ENCODE measurements at regions not wholly inside any gene's neighbourhood (a gene's known extent, or its start where the extent isn't known, plus 50 kb on each side); places are given as distances from the start of the nearest gene placed in this dataset.

- intact Hi-C loops (cut with micrococcal nuclease), result no loop called here
- ATAC-seq (no peak), FAIRE-seq (no peak), DNase-seq (ENCODE audit: extremely low read depth in 1 of 4, low spot score in 3 of 4) (no peak)
- no peaks in the 10 kb centered on the region for H3K9me1 ChIP-seq (ENCODE audit: control insufficient read depth, insufficient read depth, low read length)
- no peak overlapping the region for H3K4me3 ChIP-seq
- H3K9me3 ChIP-seq (replicated peaks; ENCODE audit: control insufficient read depth, insufficient read depth, low read depth, low read length), result no peaks in the 10 kb centered on the region
- no peaks in the 10 kb centered on the region for H3K4me1 ChIP-seq (replicated peaks in 1 of 2; ENCODE audit: control insufficient read depth in 2 of 2, insufficient read depth in 2 of 2, low read length in 2 of 2)
- 1% methylated on average over 10 of the region's 12 CpGs for WGBS (ENCODE audit: insufficient coverage, low coverage, missing lambda C conversion rate)
- in situ Hi-C loops (cut with MboI), result no loop called here
- H2AFZ ChIP-seq (ENCODE audit: low read depth, low read length), result no peak overlapping the region
- H3K36me3 ChIP-seq (ENCODE audit: control insufficient read depth, insufficient read depth, low read length), result no peaks in the 10 kb centered on the region
- peaks cover 6 to 39% of the 10 kb centered on the region in 2 experiments; a peak in 3 of 5 replicates for H3K27me3 ChIP-seq (ENCODE audit: control insufficient read depth in 2 of 2, insufficient read depth in 2 of 2, low read length in 2 of 2)
- H3K27ac ChIP-seq (ENCODE audit: extremely low read depth, low read depth, low read length), result no peak overlapping the region
- H4K20me1 ChIP-seq (replicated peaks; ENCODE audit: control insufficient read depth, insufficient read depth, low read length), result no peaks in the 10 kb centered on the region; the same call in 1 of the 2 replicates
- ChIA-PET CTCF (ENCODE audit: low intra/inter-chr PET ratio) (no interaction called here), POLR2A (interaction anchor here (0.7 kb wide), 1 partner anchor 1791 kb away, joined by 3 read pairs; no protein-coding TSS in a partner anchor)
- no peak overlapping the region for H3K4me2 ChIP-seq (ENCODE audit: insufficient read depth, low read length)
- no peak overlapping the region for H3K9ac ChIP-seq (ENCODE audit: insufficient read depth in 1 of 2, low read depth in 2 of 2, low read length in 2 of 2)
- no peaks in the 10 kb centered on the region for H3K79me2 ChIP-seq (ENCODE audit: control insufficient read depth, insufficient read depth, low read length)
- no TSS peak for BruUV-seq (replicated peaks)
- no peak for TF ChIP-seq FUS (optimal IDR thresholded peaks at IDR 0.05; ENCODE audit: low read depth, low read length)
- no peak for TF ChIP-seq FOS (IDR thresholded peaks at IDR 0.05; ENCODE audit: extremely low read depth, insufficient read length)
- no peak for TF ChIP-seq IRF9 (tag; IDR thresholded peaks at IDR 0.05)
- no peak for TF ChIP-seq ZNF354B (CRISPR knock-in tag; IDR thresholded peaks at IDR 0.05)
- no peak for TF ChIP-seq CREB5 (CRISPR knock-in tag; IDR thresholded peaks at IDR 0.05)
- TF ChIP-seq ZNF766 (CRISPR knock-in tag; conservative IDR thresholded peaks at IDR 0.05), result no peak
- no peak for TF ChIP-seq ZNF140 (CRISPR knock-in tag; IDR thresholded peaks at IDR 0.05)
- no peak for TF ChIP-seq PYGO2 (tag; IDR thresholded peaks at IDR 0.05)
- TF ChIP-seq ZNF444 (CRISPR knock-in tag; IDR thresholded peaks at IDR 0.05), result no peak
- no peak for TF ChIP-seq PATZ1 (CRISPR knock-in tag; IDR thresholded peaks at IDR 0.05; ENCODE audit: borderline replicate concordance)
- no peak for TF ChIP-seq GATA2 (CRISPR knock-in tag; IDR thresholded peaks at IDR 0.05)
- no peak for TF ChIP-seq ZKSCAN8 (CRISPR knock-in tag; IDR thresholded peaks at IDR 0.05)
These were observed 260.3 kb upstream of the IRX1 start for GRCh38 chr5:3335301-3335700.
